GM23338 (cell line): ENCODE measurements at regions not wholly inside any gene's neighbourhood (a gene's known extent, or its start where the extent isn't known, plus 50 kb on each side); places are given as distances from the start of the nearest gene placed in this dataset.

Experiments used
- CREB1 ChIP-seq: fragments of 250-450 bp; sonication (Bioruptor Pico); IDR thresholded peaks from 2 replicates; pipeline ENCODE4 v1.5.0; 2020; ENCODE audit warnings: low read depth, mild to moderate bottlenecking, moderate library complexity
- CTCF ChIP-seq, 2 experiments: fragments of 200-600 bp in 1 of 2; sonication (generic) in 1 of 2; conservative IDR thresholded peaks; 2 replicates each; pipeline versions ENCODE4 v1.5.1 to v1.6.1; 2016 to 2017; ENCODE audit warnings: antibody characterized with exemption in 2 of 2, low read depth in 2 of 2, mild to moderate bottlenecking in 2 of 2, moderate library complexity in 1 of 2
- ETS1 ChIP-seq: IDR thresholded peaks from 2 replicates; pipeline ENCODE4 v1.6.1; 2016; ENCODE audit warnings: antibody characterized with exemption
- EZH2 ChIP-seq: fragments of 200-600 bp; sonication (generic); IDR thresholded peaks from one replicate; pipeline ENCODE4 v1.8.0; 2017; ENCODE audit warnings: antibody characterized with exemption, mild to moderate bottlenecking, low read depth; ENCODE audit not compliant: unreplicated experiment
- EZH2phosphoT487 ChIP-seq: fragments of 200-600 bp; sonication (generic); IDR thresholded peaks from one replicate; pipeline ENCODE4 v1.8.1; 2018; ENCODE audit warnings: antibody characterized with exemption; ENCODE audit not compliant: unreplicated experiment
- POLR2AphosphoS5 ChIP-seq: IDR thresholded peaks from 2 replicates; pipeline ENCODE4 v1.6.1; 2016; ENCODE audit warnings: antibody characterized with exemption, low read depth
- ZNF331 ChIP-seq: fragments of 250-450 bp; sonication (Bioruptor Pico); IDR thresholded peaks from 2 replicates; pipeline ENCODE4 v1.5.0; 2020; ENCODE audit warnings: low read depth, mild to moderate bottlenecking, moderate library complexity
- ZNF462 ChIP-seq: fragments of 250-450 bp; sonication (Bioruptor Pico); IDR thresholded peaks from 2 replicates; pipeline ENCODE4 v1.5.0; 2020; ENCODE audit warnings: mild to moderate bottlenecking, moderate library complexity

- TF ChIP-seq CTCF (conservative IDR thresholded peaks at IDR 0.05; ENCODE audit: low read depth in 2 of 2), result no peak
- TF ChIP-seq CREB1 (CRISPR knock-in tag), result no peak
- TF ChIP-seq POLR2AphosphoS5, result no peak
- no peak for TF ChIP-seq EZH2
- no peak for TF ChIP-seq ZNF331 (CRISPR knock-in tag)
- no peak for TF ChIP-seq EZH2phosphoT487
- no peak for TF ChIP-seq ZNF462 (CRISPR knock-in tag)
- TF ChIP-seq ETS1, result no peak
These were observed 191.0 kb upstream of the EMCN start for GRCh38 chr4:100708776-100709175.
